Right lobe of liver (tissue), 4 donors: ENCODE measurements at regions not wholly inside any gene's neighbourhood (a gene's known extent, or its start where the extent isn't known, plus 50 kb on each side); places are given as distances from the start of the nearest gene placed in this dataset.

ENCODE experiments used
- POLR2A ChIP-seq: fragments of 450-650 bp; IDR thresholded peaks from one replicate; pipeline ENCODE4 v1.6.1; 2017; ENCODE audit warnings: antibody characterized with exemption, mild to moderate bottlenecking
- TF ChIP-seq, protein P1 (sequence below), 4 donors: fragments of 200-600 bp in 3 of 4; fragments of 450-650 bp in 1 of 4; IDR thresholded peaks; one replicate each; pipeline versions ENCODE4 v1.5.1 to v1.8.0; 2016 to 2022; ENCODE audit warnings: antibody characterized with exemption in 4 of 4, mild to moderate bottlenecking in 2 of 4
- donor health status: DM: no; HTN: no; CAD: no.
- donor health status: DM: no; HTN: no; CAD: no.
- donor health status: DM: no; HTN: yes; CAD: no.

DNA sequence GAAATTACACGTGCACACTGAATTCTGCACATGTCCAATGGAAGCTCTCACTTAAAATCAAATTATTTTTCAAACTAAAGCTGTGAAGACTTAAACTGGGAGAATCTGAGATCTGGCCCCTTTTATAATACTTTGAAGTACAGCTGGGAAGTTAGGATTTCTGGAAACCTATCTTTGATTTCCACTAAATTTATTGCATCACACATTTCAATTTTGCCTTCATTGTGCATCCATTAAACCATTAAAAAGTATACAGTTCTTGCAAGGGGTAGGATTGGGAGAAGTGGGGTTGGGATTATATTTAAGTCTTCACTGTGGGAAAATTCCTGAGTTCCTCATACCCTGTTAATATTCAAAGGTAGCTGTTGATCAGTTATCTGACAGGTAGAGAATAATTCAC is 1229.6 kb upstream of the ZEB2 start:
- TF ChIP-seq, protein P1, sequence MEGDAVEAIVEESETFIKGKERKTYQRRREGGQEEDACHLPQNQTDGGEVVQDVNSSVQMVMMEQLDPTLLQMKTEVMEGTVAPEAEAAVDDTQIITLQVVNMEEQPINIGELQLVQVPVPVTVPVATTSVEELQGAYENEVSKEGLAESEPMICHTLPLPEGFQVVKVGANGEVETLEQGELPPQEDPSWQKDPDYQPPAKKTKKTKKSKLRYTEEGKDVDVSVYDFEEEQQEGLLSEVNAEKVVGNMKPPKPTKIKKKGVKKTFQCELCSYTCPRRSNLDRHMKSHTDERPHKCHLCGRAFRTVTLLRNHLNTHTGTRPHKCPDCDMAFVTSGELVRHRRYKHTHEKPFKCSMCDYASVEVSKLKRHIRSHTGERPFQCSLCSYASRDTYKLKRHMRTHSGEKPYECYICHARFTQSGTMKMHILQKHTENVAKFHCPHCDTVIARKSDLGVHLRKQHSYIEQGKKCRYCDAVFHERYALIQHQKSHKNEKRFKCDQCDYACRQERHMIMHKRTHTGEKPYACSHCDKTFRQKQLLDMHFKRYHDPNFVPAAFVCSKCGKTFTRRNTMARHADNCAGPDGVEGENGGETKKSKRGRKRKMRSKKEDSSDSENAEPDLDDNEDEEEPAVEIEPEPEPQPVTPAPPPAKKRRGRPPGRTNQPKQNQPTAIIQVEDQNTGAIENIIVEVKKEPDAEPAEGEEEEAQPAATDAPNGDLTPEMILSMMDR (IDR thresholded peaks at IDR 0.05), result no peak
- TF ChIP-seq POLR2A, result no peak
